ENCODE measurements at regions not wholly inside any gene's neighbourhood (a gene's known extent, or its start where the extent isn't known, plus 50 kb on each side); places are given as distances from the start of the nearest gene placed in this dataset.

GRCh38 chr11:116138280-116138679 lies 634.1 kb upstream of the CADM1 start:
- TF ChIP-seq CTCF (IDR thresholded peaks at IDR 0.05) = no peak
- no peak for TF ChIP-seq POLR2A (IDR thresholded peaks at IDR 0.05)
- no peak for TF ChIP-seq EP300 (IDR thresholded peaks at IDR 0.05)
